Heart right ventricle (tissue), 16 donors: ENCODE measurements at regions not wholly inside any gene's neighbourhood (a gene's known extent, or its start where the extent isn't known, plus 50 kb on each side); places are given as distances from the start of the nearest gene placed in this dataset.

ENCODE experiments used
- ATAC-seq, 8 donors: fragments of 200-7000 bp; cut with Tn5 transposase; one replicate each; pipeline ENCODE4 v1.9.1; 2020; ENCODE audit warnings: mild to moderate bottlenecking in 8 of 8, moderate library complexity in 8 of 8, moderate number of reproducible peaks in 1 of 8
- DNase-seq, 2 donors: peaks; one replicate each; pipeline ENCODE4 v3.0.0-alpha.2; 2020
- H3K27ac ChIP-seq, 10 donors: fragments of 200-600 bp; sonication (generic) in 2 of 10; one replicate each; pipeline versions ENCODE4 v1.5.0 to v1.8.0; 2020 to 2022; ENCODE audit warnings: mild to moderate bottlenecking in 3 of 10
- H3K27me3 ChIP-seq, 7 donors: fragments of 200-600 bp; one replicate each; pipeline ENCODE4 v1.8.0; 2021 to 2022; ENCODE audit warnings: mild to moderate bottlenecking in 2 of 7
- H3K36me3 ChIP-seq, 9 donors: fragments of 200-600 bp; sonication (generic) in 1 of 9; one replicate each; pipeline versions ENCODE4 v1.5.0 to v1.8.0; 2020 to 2022; ENCODE audit warnings: mild to moderate bottlenecking in 2 of 9
- H3K4me1 ChIP-seq, 9 donors: fragments of 200-600 bp; sonication (generic) in 1 of 9; one replicate each; pipeline versions ENCODE4 v1.5.0 to v1.8.0; 2020 to 2022; ENCODE audit warnings: mild to moderate bottlenecking in 4 of 9
- H3K4me3 ChIP-seq, 10 donors: fragments of 200-600 bp; sonication (generic) in 2 of 10; one replicate each; pipeline versions ENCODE4 v1.5.0 to v1.8.0; 2020 to 2022; ENCODE audit warnings: mild to moderate bottlenecking in 7 of 10, moderate library complexity in 2 of 10
- H3K9me3 ChIP-seq, 11 donors: fragments of 200-600 bp in 10 of 11; sonication (generic) in 2 of 11; one replicate each; pipeline versions ENCODE4 v1.5.0 to v1.8.0; 2013 to 2022; ENCODE audit warnings: mild to moderate bottlenecking in 2 of 11, control low read depth in 1 of 11, moderate library complexity in 1 of 11
- CTCF ChIP-seq, 9 donors: fragments of 200-600 bp; sonication (generic) in 2 of 9; IDR thresholded peaks; one replicate each; pipeline versions ENCODE4 v1.5.0 to v1.8.0; 2021 to 2022; ENCODE audit warnings: antibody characterized with exemption in 9 of 9, mild to moderate bottlenecking in 5 of 9, moderate library complexity in 1 of 9
- WGBS, 2 donors: extraction: QIAGEN DNeasy Blood & Tissue Kit; methylation state at CpG; one replicate each; pipeline ENCODE4 v1.1.7; 2013; ENCODE audit warnings: inconsistent platforms in 1 of 2; 5-methylcytosine and 5-hydroxymethylcytosine counted together
- intact Hi-C, 10 donors: fragments of 100-400 bp; cut with DNase I; formaldehyde crosslinking; loops; one replicate each; pipeline versions ENCODE4 v1.11.1 to v1.14.2; 2022
- donor health status: Arrhythmogenic right ventricular cardiomyopathy.
- donor health status: ischemic (EF 13 %, LVEDD 7.1; RV severe dilation, severe dysfunction).
- donor health status: healthy with polysubstance abuse.
- donor health status: DM: no; HTN: yes; CAD: no.
- donor health status: DM: no; HTN: no; CAD: no.
- donor health status: ischemic (EF 25% LVEDD 6.9; RV normal size, moderate dysfunction).
- donor health status: ischemic (EF 25% LVEDD 5.7; RV mildly dilated, moderate dysfunction).
- donor health status: healthy.
- donor health status: DM: yes; HTN: yes; CAD: no.
- donor health status: Ischemic cardiomyopathy.
- donor health status: ischemic (EF 35%, LVEDD 5.7; RV mildly dilated, moderate dysfunction).
- donor health status: nonischemic (EF 11% LVEDD 7.7; RV severe dilation, severe dysfunction).
- donor health status: DM: yes; HTN: yes; CAD: no.
- donor health status: PGD.
- donor health status: ischemic (EF 29% LVEDD 5.4; RV normal size, mild dysfunction).
- donor health status: nonischemic (EF 23%, LVEDD 6.1; RV moderate dilation, normal function).

DNA sequence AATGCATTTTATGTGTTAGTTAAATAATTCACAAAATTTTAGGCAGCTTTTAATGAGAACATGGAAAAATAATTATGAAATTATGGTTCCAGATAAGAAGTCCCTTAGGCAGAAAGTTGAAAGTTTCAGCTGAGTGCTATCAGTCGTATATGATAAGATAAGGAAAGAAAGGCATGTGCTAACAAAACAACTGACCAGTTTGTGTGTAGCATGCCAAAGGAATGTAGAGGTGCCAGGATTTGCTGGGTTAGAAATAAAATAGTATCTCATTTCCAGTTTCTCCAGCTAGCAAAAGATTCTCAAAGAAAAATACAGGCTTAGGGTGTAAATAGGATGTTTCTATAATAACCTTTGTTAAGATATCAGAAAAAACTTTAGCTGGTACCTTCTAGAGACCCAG lies 1044.5 kb upstream of the CDH8 start:
- Histone ChIP-seq H3K27ac (no peak overlapping the region), H3K36me3 (no peaks in the 10 kb centered on the region), H3K4me3 (no peak overlapping the region), H3K9me3 (peaks cover 0 to 10% (median 0%) of the 10 kb centered on the region in 11 donors), H3K4me1 (peaks cover 0 to 7% (median 0%) of the 10 kb centered on the region in 9 donors), H3K27me3 (no peaks in the 10 kb centered on the region)
- DNase-seq = no peak
- intact Hi-C loops = no loop called here
- no peak for ATAC-seq
- no peak for TF ChIP-seq CTCF (IDR thresholded peaks at IDR 0.05)
- 12 to 16% methylated on average over 1 of the region's 1 CpG for WGBS, 2 donors

DNA sequence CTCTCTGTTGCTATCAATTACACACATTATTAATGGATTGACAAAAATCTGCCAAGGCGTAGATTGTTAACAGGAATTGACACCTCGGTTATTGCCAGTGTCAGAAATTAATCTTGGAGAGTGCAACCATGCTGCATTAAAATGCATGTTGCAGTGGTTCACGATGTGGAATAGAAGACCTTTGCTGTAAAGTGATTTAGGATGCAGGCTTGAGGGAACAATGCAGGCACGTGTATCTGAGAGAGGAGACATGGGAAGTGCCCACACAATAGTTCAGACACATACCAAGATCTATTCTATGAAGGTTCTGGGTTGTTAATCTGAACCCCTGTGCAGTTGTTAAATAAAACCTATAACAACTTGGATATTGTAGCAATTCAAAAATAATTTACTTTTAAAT lies 1032.8 kb upstream of the CDH8 start:
- no peaks in the 10 kb centered on the region for H3K27me3 ChIP-seq
- 52 to 68% methylated on average over 4 of the region's 4 CpGs for WGBS, 2 donors
- no peak overlapping the region for H3K4me3 ChIP-seq
- no peaks in the 10 kb centered on the region for H3K4me1 ChIP-seq
- no peak for TF ChIP-seq CTCF (IDR thresholded peaks at IDR 0.05)
- no peak for DNase-seq
- peaks cover 0 to 4% (median 0%) of the 10 kb centered on the region in 11 donors for H3K9me3 ChIP-seq
- ATAC-seq = no peak
- intact Hi-C loops = no loop called here
- no peaks in the 10 kb centered on the region for H3K36me3 ChIP-seq
- no peak overlapping the region for H3K27ac ChIP-seq

GRCh38 chr16:63067141-63067540 lies 1030.9 kb upstream of the CDH8 start:
- Histone ChIP-seq H3K9me3 (peaks cover 0 to 4% (median 0%) of the 10 kb centered on the region in 11 donors), H3K27me3 (no peaks in the 10 kb centered on the region), H3K27ac (no peak overlapping the region), H3K36me3 (no peaks in the 10 kb centered on the region), H3K4me1 (no peaks in the 10 kb centered on the region), H3K4me3 (no peak overlapping the region)
- intact Hi-C loops = no loop called here
- no peak for TF ChIP-seq CTCF (IDR thresholded peaks at IDR 0.05)
- ATAC-seq = no peak
- DNase-seq = no peak

- ATAC-seq (no peak), DNase-seq (no peak)
- no peaks in the 10 kb centered on the region for H3K4me1 ChIP-seq
- peaks cover 0 to 9% (median 0%) of the 10 kb centered on the region in 11 donors for H3K9me3 ChIP-seq
- H3K4me3 ChIP-seq = no peak overlapping the region
- no peak for TF ChIP-seq CTCF (IDR thresholded peaks at IDR 0.05)
- WGBS, 2 donors = 71 to 78% methylated on average over 3 of the region's 3 CpGs
- intact Hi-C loops = no loop called here
- no peaks in the 10 kb centered on the region for H3K27me3 ChIP-seq
- H3K27ac ChIP-seq = no peak overlapping the region
- no peaks in the 10 kb centered on the region for H3K36me3 ChIP-seq
Observed at GRCh38 chr16:63066552-63066951, 1030.3 kb upstream of the CDH8 start.

- ATAC-seq (no peak), DNase-seq (no peak)
- no peaks in the 10 kb centered on the region for H3K4me1 ChIP-seq
- H3K36me3 ChIP-seq = no peaks in the 10 kb centered on the region
- no peak for TF ChIP-seq CTCF (IDR thresholded peaks at IDR 0.05)
- no peak overlapping the region for H3K4me3 ChIP-seq
- peaks cover 0 to 6% (median 0%) of the 10 kb centered on the region in 11 donors for H3K9me3 ChIP-seq
- intact Hi-C loops = no loop called here
- no peaks in the 10 kb centered on the region for H3K27me3 ChIP-seq
- H3K27ac ChIP-seq = no peak overlapping the region
- WGBS, 2 donors = 89 to 91% methylated on average over 10 of the region's 10 CpGs
Observed at GRCh38 chr16:63061319-63061718, 1025.1 kb upstream of the CDH8 start.
